ENCODE measurements at regions not wholly inside any gene's neighbourhood (a gene's known extent, or its start where the extent isn't known, plus 50 kb on each side); places are given as distances from the start of the nearest gene placed in this dataset.

- TF ChIP-seq CTCF (conservative IDR thresholded peaks at IDR 0.05; ENCODE audit: low read depth, low read length): no peak
- no peak for DNase-seq (ENCODE audit: low read depth)
- no peak overlapping the region for H3K4me3 ChIP-seq (ENCODE audit: low read length)
Observed at GRCh38 chr3:86228101-86228500, 762.8 kb downstream of the VGLL3 start.

- no peak overlapping the region for H3K4me3 ChIP-seq (ENCODE audit: low read length)
- TF ChIP-seq CTCF (conservative IDR thresholded peaks at IDR 0.05; ENCODE audit: low read depth, low read length): no peak
- peak; percentile 85 for DNase-seq (ENCODE audit: low read depth)
Observed at GRCh38 chr3:86225461-86225860, 765.5 kb downstream of the VGLL3 start.

DNA sequence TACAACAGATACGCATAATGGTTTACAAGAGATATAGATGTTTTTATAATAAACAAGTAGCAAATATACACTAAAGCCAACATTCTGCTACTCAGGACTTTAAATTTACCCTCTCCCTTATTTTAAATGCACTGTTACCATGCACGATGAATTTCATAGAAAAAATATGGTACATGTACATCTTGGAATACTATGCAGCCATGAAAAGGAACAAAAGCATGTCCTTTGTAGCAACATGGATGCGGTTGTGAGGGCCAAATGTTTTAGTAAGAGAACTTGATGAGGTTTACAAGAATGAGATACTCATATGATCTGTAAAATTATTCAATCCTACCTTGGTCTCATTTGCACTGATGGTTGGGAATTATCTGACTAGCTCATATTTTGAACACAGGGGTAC, 769.3 kb downstream of the VGLL3 start:
- H3K4me3 ChIP-seq (ENCODE audit: low read length): no peak overlapping the region
- no peak for TF ChIP-seq CTCF (conservative IDR thresholded peaks at IDR 0.05; ENCODE audit: low read depth, low read length)
- DNase-seq (ENCODE audit: low read depth): no peak

DNA sequence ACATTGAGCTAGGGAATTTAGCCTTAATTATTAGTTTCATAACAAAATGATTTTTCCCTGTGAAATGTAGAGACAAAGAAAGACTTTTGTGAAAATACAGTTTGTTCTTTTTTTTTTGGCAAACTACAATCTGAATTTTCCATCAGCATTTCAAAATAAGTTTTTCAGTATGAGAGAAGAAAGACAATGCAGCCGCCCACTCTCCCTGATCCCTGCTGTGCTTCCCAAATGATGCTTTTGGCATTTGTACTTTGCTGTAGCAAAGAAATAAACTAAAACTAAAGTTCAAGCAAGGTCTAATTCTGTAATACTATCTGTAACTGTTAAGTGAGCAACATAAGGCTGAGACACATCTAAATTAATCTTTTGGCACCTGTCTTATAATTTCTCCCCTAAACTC, 782.2 kb downstream of the VGLL3 start:
- no peak for DNase-seq (ENCODE audit: low read depth)
- TF ChIP-seq CTCF (conservative IDR thresholded peaks at IDR 0.05; ENCODE audit: low read depth, low read length): no peak
- no peak overlapping the region for H3K4me3 ChIP-seq (ENCODE audit: low read length)

DNA sequence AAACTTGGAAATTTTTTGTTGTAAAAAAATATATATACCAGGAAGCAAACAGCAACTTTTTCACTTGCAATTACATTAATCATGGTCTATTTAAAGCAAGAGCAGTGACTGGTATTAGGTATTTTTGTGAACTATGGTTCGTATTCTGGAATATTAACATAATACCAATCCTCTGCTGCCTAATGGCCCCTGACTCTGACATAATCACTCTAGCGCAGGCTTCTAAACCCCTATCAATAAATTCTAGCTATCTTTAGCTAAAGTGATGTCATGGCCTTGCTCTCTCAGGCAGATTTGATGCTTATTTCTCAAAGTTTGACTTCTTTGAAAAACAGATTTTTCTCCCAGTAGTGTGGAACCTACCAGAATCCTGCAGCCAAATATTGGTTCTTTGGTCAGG, 808.3 kb downstream of the VGLL3 start:
- no peak for TF ChIP-seq CTCF (conservative IDR thresholded peaks at IDR 0.05; ENCODE audit: low read depth, low read length)
- DNase-seq (ENCODE audit: low read depth): no peak
- no peak overlapping the region for H3K4me3 ChIP-seq (ENCODE audit: low read length)

- peak; percentile 34 for DNase-seq (ENCODE audit: low read depth)
- TF ChIP-seq CTCF (conservative IDR thresholded peaks at IDR 0.05; ENCODE audit: low read depth, low read length): peak; percentile 81
- H3K4me3 ChIP-seq (ENCODE audit: low read length): no peak overlapping the region
Observed at GRCh38 chr3:86180696-86181095, 810.3 kb downstream of the VGLL3 start.

DNA sequence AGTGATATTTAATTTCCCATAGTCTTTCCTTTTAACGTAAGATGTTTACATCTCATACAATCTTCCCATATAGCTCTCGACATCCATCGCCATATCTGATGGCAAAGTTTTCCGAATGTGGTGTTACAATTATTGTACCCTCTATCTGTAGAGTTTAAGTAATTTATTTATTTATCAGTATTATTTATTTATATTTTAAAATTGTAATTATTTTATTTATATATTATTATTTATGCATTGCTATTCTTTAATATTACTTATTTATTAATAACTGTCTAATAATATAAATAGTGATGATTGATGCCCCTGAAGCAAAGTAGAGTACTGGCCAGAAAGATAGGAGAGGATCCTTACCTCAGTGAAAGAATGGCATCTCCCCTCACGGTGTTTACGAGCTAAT, 812.9 kb downstream of the VGLL3 start:
- H3K4me3 ChIP-seq (ENCODE audit: low read length): no peak overlapping the region
- no peak for DNase-seq (ENCODE audit: low read depth)
- no peak for TF ChIP-seq CTCF (conservative IDR thresholded peaks at IDR 0.05; ENCODE audit: low read depth, low read length)

All from retinal pigment epithelial cell (primary cell).